ENCODE measurements at regions not wholly inside any gene's neighbourhood (a gene's known extent, or its start where the extent isn't known, plus 50 kb on each side); places are given as distances from the start of the nearest gene placed in this dataset.

DNA sequence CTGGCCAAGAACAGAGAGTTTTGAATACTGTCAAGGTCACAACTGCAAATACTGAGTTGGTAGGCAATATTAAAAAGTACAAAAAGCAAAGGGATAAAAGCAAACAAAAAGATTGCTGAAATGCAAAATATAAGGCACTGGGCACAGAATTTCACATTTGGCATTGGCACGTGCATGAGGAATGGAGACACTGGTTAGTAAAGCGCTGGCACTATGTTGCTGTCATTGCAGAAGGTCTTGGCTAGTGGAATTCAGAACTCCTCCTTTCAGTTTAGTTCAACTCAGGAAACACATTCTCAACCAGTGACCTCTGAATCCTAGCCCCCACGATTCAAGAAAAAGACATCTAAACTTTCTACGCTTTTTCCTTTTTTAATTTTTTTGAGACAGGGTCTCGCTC is 111.8 kb upstream of the PSMD7 start:
- intact Hi-C loops (cut with DNase I) = no loop called here
- DNase-seq (ENCODE audit: low spot score) (no peak), ATAC-seq (no peak)

DNA sequence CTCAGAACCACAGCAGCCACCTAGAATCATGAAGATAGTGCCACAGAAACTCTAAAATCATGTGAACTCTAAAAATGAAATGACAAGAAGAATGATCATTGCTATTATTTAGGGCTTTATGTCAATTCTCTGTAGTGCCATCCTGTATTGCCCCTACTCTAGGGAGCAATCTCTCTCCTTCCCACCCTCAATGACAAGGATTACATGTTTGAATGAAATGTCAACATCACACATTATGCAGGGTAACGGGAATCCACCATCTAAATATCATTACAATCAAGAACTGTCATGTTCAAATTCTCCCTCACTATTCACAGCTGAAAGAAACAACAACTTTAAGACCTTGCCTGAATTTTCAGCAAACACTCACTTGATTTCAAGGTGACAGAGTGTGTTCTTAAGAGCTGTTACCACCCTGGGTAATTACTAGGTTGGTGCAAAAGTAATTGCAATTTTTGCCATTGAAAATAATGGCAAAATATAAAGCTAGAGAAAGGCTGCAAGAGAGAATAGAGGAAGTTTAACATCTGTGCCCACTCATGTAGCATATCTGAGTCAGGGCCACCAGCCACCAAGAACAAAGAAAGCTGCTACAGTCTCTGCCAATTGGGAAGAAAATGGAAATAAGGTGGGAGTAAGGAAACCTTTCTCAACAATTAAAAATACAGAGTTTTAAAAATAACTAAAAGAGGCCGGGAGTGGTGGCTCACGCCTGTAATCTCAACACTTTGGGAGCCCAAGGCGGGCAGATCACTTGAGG is 112.8 kb upstream of the PSMD7 start:
- ATAC-seq (no peak), DNase-seq (ENCODE audit: low spot score) (no peak)
- intact Hi-C loops (cut with DNase I) = no loop called here

DNA sequence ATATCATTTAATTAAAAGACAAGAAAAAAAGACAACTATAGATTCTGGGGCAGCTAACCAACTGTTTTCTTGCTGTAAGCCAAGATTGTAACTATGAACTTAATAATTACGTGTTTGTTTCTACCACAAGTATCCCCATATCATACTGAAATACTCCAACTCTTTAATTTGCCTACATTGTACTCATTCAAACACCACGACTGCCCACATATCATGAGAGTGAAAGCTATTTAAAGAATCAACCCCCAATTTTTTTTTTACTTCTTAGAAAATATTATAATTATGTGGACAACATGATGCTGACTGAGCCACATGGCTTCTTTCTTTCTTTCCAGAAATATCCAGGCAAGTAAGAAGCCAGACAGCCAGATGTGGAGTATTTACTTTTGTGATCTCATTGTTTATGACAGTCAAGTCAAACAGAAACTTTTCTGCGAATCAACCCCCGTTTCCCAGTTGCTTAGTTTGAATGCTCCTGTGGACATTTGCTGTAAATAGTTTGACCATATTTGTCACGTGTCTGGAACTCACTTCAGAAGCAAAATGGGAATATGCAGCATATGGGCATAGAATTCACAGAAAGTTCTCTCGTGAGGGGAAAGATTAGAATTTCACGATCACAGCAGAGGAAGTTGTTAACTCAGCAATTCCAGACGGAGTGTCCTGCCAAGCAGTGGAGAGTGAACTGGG is 126.8 kb upstream of the PSMD7 start:
- ATAC-seq = peak; percentile 32
- no peak for DNase-seq (ENCODE audit: low spot score)
- intact Hi-C loops (cut with DNase I) = no loop called here

DNA sequence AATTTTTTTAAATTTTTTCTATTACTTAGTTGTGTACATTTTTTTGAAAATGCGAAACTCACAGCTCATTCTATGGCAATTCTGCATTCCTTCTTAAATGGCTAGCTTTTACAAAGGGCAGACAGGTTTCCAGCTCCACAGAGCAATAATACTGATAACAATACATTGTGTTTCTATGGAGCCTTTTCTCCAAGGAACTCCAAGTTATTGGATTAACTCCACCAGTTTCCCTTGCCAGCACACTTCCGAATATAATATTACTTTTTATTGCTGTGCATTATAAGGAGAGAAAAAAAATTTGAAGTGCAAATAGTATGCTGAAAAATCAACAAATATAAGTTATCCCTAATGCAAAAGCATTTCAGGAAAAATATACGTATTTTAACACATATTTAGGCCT is 127.5 kb upstream of the PSMD7 start:
- intact Hi-C loops (cut with DNase I) = no loop called here
- ATAC-seq = no peak

DNA sequence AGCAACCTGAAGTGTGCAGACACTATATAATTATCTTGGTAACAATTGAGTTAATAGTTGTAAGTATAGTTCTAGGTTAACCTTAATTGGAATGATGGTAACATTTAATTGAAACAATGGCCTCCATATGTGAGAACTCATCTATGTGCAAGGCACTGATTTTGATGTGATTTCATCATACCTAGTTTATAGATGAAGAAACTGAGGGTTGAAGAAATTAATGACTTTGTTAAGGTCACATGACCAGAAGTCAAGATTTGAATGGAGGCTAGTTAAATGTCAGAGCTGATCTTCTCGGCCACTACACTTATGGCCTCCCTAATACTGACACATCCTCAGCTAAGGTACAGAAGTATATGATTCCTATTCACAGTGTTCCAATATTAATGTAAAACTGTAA is 128.2 kb upstream of the PSMD7 start:
- DNase-seq (ENCODE audit: low spot score) (no peak), ATAC-seq (no peak)
- intact Hi-C loops (cut with DNase I) = no loop called here

More for the DNA sequence above, 127.5 kb upstream of the PSMD7 start:
- no peak for DNase-seq (ENCODE audit: low spot score)

DNA sequence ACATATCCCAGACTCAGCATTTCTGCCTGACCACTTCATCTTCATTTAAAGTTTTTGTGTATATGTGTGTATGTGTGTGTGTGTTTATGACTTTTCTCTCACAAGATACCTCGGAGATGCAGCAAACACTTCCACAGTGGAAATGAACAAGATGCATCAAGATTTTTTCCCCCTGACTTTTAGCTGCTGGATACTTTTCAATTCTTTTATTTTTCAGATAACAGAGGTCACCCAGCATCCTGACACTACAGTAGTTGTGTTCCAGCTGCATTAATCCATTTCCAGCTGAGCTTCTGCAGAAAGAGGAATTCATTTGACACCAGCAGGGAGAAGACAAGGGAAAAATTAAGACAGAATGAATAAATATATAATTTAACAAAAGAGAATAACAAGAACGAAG is 130.2 kb upstream of the PSMD7 start:
- DNase-seq (ENCODE audit: low spot score) (no peak), ATAC-seq (no peak)
- intact Hi-C loops (cut with DNase I) = no loop called here

DNA sequence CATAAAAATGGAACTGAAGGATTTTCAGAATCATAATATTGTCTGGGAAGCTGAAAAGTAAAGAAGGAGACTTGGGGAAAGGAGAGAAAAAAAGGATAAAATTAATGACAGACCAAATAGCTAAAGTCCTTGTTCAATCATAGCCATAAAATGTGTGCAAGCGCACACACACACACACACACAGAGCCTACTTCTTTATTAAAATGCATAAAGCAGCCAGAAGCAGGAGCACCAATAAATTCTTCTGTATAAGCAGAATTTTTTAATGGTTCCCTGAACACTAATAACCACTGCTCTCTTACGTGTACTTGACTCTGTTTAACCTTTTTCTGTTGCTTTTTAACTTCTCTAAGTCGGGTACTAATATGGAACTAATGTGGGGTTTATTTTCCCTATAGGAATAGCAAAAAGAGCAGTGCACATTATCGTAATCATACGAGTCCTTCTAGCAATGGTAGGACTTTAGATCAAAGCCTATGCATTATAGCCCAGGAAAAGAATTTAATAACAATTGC is 131.0 kb upstream of the PSMD7 start:
- intact Hi-C loops (cut with DNase I) = no loop called here
- DNase-seq (ENCODE audit: low spot score) = no peak
- no peak for ATAC-seq

DNA sequence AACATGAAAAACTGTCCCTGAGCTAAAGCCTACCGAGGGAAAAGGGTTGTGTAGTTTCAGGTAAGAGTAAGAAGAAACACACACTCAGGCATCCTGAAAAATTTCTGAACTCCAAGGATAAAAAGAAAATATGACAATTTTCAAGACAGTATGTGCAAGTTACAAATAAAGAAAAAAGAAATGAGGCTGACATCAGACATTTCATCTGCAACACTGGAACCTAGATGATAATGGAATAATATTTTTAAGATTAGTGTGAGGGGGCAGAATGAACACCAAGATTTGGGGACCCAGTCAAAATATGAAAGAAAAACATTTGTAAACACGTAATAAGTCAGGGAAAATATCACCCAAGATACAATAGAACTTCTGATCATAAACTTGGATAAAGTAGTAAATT is 135.9 kb upstream of the PSMD7 start:
- no peak for DNase-seq (ENCODE audit: low spot score)
- intact Hi-C loops (cut with DNase I) = no loop called here
- no peak for ATAC-seq

DNA sequence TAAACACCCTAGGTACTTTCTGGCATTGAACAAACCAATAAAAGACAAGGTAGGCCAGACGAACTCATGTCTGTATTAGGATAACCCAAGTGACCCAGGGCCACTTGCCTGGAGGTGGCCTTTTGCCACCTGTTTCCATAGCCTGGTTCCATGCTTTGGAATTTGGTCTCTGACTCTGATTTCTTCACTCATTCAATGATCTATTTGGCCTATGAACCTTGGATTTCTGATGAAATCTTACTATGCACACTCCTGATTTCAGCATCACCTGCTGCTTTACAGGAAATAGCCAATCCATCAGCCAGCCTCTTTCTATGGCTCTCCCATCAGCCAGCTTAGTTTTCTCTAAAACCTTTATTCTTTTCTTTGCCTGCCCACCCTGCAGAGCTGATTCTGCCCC is 142.8 kb upstream of the PSMD7 start:
- intact Hi-C loops (cut with DNase I) = no loop called here
- ATAC-seq (no peak), DNase-seq (ENCODE audit: low spot score) (no peak)

DNA sequence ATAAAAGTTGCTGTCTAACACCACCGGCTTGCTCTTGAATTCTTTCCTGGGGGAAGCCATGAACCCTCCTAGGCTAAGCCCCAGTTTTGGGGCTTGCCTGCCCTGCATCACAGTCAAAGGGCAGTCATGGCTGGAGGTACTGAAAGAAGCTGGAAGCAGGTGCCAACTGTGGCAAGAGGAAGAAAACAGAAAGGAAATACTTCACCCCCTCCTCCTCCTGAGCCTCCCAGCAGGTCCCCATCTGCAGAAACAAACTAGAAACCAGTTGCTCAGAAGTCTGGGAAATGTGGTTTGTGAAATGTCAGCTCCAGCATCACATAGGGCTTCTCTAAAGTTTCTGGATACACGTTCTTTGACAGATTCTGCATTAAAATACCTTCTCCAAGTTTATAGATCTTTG is 150.0 kb upstream of the PSMD7 start:
- ATAC-seq = no peak
- intact Hi-C loops (cut with DNase I) = no loop called here
- no peak for DNase-seq (ENCODE audit: low spot score)

DNA sequence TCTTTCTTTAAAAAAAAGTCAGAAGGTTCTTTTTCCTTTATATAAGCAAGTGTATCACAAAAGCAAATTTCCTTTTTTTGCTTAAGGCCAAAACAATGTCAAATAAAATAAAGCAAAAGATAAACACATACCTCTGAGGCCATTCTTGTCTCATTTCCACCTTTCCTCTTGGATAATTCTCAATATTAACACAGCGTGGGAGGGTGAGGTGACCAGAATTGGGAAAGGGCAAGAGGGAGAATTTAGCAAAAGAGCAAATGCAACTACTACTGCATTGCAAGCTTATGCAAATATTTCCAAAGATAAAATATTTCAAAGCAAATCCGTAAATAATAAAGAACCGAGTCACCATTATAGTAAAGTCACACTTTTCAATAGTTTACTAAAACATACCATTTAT is 153.4 kb upstream of the PSMD7 start:
- ATAC-seq = no peak
- DNase-seq (ENCODE audit: low spot score) = no peak

DNA sequence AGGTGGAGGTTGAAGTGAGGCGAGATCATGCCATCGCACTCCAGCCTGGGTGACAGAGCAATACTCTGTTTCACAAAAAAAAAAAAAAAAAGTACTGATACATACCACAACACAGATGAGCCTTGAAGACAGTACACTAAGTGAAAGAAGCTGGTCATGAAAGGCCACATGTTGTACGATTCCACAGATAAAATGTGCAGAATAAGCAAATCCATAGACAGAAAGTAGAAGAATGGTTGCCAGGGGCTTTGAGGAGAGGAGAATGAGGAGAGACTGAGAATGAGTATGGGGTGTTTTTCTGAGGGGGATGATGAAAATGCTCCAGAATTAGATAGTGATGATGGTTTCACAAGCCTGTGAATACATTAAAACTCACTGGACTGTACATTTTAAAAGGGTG is 155.6 kb upstream of the PSMD7 start:
- intact Hi-C loops (cut with DNase I) = no loop called here
- no peak for DNase-seq (ENCODE audit: low spot score)
- no peak for ATAC-seq

More for the DNA sequence above, 153.4 kb upstream of the PSMD7 start:
- intact Hi-C loops (cut with DNase I) = no loop called here

DNA sequence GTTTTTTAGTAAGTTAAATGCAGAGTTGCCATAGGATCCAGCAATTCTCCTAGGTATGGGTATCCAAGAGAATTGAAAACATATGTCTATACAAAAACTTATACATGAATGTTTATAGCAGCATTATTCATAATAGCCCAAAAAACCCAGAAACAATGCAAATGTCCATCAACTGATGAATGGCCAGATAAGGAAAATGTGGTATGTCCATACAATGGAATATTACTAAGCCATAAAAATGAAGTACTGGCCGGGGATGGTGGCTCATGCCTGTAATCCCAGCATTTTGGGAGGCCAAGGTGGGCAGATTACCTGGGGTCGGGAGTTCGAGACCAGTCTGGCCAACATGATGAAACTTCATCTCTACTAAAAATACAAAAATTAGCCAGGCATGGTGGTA is 156.1 kb upstream of the PSMD7 start:
- ATAC-seq (no peak), DNase-seq (ENCODE audit: low spot score) (no peak)
- intact Hi-C loops (cut with DNase I) = no loop called here

DNA sequence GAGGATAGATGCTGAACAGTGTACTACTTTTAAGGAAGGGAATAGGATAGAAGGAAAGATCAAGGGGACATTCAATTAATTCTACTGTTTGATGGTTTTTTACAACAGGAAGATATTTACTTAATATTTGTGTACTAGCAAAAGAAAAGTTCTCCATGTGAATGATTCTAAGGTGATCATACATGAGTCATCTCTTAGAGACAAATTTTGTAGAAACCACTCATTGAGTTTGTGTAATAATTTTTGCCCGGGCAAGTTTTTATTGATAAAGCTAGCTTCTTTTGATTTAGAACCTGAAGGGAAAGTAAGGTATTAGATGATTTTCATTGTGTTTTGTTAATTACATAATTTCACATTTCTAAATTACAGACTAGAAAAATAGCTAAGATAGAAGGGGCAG is 172.8 kb upstream of the PSMD7 start:
- intact Hi-C loops (cut with DNase I) = no loop called here
- DNase-seq (ENCODE audit: low spot score) = no peak
- no peak for ATAC-seq

DNA sequence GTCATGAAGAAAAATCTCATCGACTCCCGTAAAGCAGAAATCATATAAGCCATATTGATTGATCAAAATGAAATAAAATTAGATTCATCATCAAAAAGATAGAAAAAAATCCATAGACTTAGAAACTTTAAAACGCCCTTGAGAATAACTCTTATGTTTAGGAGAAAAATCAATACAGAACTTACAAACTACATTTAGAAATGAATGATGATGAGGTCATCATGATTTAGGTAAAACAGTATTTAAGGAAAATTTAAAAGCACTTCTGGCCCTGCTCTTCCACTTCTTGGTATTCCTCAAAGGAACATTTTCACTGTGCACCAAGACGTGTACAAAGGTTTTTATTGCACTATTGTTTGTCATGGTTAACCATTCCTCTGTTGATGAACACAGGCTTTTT is 173.4 kb upstream of the PSMD7 start:
- ATAC-seq (no peak), DNase-seq (ENCODE audit: low spot score) (no peak)
- intact Hi-C loops (cut with DNase I) = no loop called here

DNA sequence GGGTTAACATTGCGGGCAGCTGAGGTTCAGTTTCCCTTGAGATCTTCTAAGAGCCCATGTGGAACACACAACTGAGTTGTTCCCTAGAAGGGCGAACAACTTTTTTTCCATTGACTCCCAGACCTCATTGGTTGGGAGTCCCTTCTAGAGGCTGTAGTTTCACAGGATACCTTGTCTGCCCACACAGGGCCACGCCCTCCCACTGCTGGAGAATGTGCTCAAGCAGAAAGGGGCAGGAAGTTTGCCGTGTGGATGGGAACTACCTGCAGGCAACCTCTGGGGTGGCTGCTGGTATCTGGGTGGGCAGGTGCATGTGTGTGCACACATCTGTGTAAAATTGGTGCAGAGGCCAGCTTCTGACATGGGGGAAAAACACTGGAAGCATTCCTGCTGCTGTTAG is 178.8 kb upstream of the PSMD7 start:
- intact Hi-C loops (cut with DNase I) = no loop called here
- DNase-seq (ENCODE audit: low spot score) (no peak), ATAC-seq (no peak)

DNA sequence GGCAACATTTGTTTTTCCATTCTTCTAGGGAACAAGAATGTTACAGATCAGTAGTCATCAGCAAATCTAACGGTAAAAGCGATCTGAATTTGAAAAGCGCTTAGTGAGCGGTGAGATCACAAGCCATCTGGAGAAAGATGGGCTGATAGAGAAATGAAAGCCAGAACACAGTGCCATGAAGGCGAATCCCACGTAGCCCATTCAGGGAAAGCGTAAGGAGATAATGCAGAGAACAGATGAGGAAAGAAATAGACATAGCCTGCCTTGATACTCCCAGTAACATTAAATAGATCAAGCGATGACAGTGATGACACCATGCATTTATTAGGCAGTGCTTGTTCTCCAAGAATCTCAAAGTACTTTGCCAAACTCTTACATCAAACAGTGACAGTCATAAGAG is 183.1 kb upstream of the PSMD7 start:
- ATAC-seq (no peak), DNase-seq (ENCODE audit: low spot score) (no peak)
- intact Hi-C loops (cut with DNase I) = no loop called here

DNA sequence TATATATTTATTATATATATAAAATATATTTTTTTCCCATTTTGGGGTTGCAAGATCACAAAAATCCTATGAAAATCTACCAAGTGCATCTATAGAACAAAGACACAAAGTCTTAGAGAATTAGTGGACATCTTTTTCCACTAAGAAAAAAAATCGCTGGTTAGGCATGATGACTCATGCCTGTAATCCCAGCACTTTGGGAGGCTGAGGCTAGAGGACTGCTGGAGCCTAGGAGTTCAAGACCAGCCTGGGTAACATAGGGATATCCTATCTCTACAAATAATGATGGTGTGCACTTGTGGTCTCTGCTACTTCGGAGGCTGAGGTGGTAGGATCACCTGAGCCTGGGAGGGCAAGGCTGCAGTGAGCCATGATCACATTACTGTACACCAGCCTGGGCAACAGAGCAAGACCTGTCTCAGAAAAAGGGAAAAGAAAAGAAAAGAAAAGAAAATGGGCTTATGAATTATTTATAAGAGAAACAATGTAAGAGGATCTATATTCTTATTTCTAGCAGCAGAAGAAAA is 185.1 kb upstream of the PSMD7 start:
- intact Hi-C loops (cut with DNase I) = no loop called here
- no peak for DNase-seq (ENCODE audit: low spot score)
- no peak for ATAC-seq

DNA sequence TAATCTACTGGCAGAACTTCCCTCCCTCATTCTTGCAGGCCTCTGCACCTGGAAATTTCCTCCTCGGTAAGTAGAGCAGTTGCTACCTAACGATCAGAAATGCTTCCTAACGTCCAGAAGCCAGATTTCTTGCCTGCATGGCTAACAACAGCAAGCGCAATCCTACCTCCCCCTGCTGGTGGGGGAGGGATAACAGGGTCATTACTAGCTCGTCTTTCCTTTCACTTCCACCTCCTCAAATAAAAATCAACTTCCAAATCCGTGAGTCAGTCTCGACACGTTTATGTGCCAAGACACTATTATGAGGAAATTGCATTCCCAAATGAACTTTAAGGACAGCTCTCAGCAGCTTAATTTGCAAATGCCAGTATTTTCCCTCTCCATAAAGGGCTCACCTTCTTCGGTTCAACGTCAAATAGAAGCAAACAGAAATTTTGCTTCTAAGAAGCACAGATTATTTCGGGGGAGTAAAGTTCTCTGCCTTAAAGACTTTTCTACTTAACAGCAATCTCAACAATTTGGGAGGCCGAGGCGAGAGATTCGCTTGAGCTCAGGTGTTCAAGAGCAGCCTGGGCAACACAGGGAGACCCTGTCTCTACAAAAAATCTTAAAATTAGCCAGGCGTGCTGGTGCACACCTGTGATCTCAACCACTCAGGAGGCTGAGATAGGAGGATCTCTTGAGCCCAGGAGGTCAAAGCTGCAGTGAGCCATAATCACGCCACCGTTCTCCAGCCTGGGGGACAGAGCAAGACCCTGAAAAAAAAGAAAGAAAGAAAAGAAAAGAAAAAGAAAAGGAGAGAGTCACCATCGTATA is 188.6 kb upstream of the PSMD7 start:
- peak; percentile 60 for DNase-seq (ENCODE audit: low spot score)
- intact Hi-C loops (cut with DNase I) = no loop called here
- no peak for ATAC-seq

DNA sequence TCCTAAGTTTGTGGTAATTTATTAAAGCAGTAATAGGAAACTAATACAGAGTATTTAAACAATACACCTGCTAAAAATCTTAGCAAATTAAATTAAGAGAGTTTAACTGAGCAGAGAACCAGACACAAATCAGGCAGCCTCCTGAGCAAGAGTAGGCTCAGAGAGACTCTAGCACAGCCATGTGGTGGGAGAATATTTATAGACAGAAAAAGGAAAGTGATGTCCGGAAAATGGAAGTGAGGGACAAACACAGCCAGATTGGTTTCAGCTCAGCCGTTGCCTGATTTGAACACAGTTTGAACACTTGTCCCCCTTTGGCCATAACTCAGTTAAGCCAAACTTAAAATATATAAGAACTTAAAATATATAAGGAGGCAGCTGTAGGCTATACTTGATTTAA is 192.6 kb upstream of the PSMD7 start:
- DNase-seq (ENCODE audit: low spot score) (no peak), ATAC-seq (no peak)
- intact Hi-C loops (cut with DNase I) = no loop called here
